GOT3 (cell line): ENCODE measurements at regions not wholly inside any gene's neighbourhood (a gene's known extent, or its start where the extent isn't known, plus 50 kb on each side); places are given as distances from the start of the nearest gene placed in this dataset.
"Not testable (repeated sequence)": the region's sequence is repeated elsewhere in the genome, so short reads cannot be mapped to it uniquely, and the experiment has no call there.

Source experiments
- DNase-seq: peaks from one replicate; lab custom pipeline; 2025; ENCODE audit warnings: mixed read lengths; lab: John Stamatoyannopoulos, UW

- DNase-seq, result no peak
These were observed 568.9 kb upstream of the ANKRD30A start for GRCh38 chr10:36556468-36556867.

GRCh38 chr10:36555036-36555435 lies 570.4 kb upstream of the ANKRD30A start:
- no peak for DNase-seq

- no peak for DNase-seq
These were observed 577.4 kb upstream of the ANKRD30A start for GRCh38 chr10:36547965-36548364.

GRCh38 chr10:36542493-36542892 lies 582.9 kb upstream of the ANKRD30A start:
- DNase-seq, result no peak

GRCh38 chr10:36540611-36541010 lies 584.8 kb upstream of the ANKRD30A start:
- no peak for DNase-seq

- DNase-seq, result no peak
These were observed 586.3 kb upstream of the ANKRD30A start for GRCh38 chr10:36538953-36539586.

- no peak for DNase-seq
These were observed 590.9 kb upstream of the ANKRD30A start for GRCh38 chr10:36534471-36535002.

GRCh38 chr10:36533861-36534260 lies 591.5 kb upstream of the ANKRD30A start:
- DNase-seq, result no peak

GRCh38 chr10:36533316-36533715 lies 592.1 kb upstream of the ANKRD30A start:
- no peak for DNase-seq

- DNase-seq, result no peak
These were observed 593.8 kb upstream of the ANKRD30A start for GRCh38 chr10:36531621-36532020.

- no peak for DNase-seq
These were observed 599.4 kb upstream of the ANKRD30A start for GRCh38 chr10:36526033-36526432.

GRCh38 chr10:36524126-36524525 lies 601.3 kb upstream of the ANKRD30A start:
- DNase-seq, result not testable (repeated sequence)

- DNase-seq, result no peak
These were observed 605.5 kb upstream of the ANKRD30A start for GRCh38 chr10:36519909-36520308.

- no peak for DNase-seq
These were observed 609.1 kb upstream of the ANKRD30A start for GRCh38 chr10:36516281-36516680.

- no peak for DNase-seq
These were observed 610.1 kb upstream of the ANKRD30A start for GRCh38 chr10:36515319-36515718.

GRCh38 chr10:36507715-36508114 lies 617.7 kb upstream of the ANKRD30A start:
- DNase-seq, result no peak

GRCh38 chr10:36506697-36507496 lies 618.5 kb upstream of the ANKRD30A start:
- no peak for DNase-seq

- DNase-seq, result no peak
These were observed 619.1 kb upstream of the ANKRD30A start for GRCh38 chr10:36506261-36506660.

GRCh38 chr10:36504758-36505157 lies 620.6 kb upstream of the ANKRD30A start:
- no peak for DNase-seq

- DNase-seq, result no peak
These were observed 625.1 kb upstream of the ANKRD30A start for GRCh38 chr10:36500266-36500665.

- no peak for DNase-seq
These were observed 625.7 kb upstream of the ANKRD30A start for GRCh38 chr10:36499693-36500092.

- DNase-seq, result no peak
These were observed 628.6 kb upstream of the ANKRD30A start for GRCh38 chr10:36496758-36497157.

- no peak for DNase-seq
These were observed 631.0 kb upstream of the ANKRD30A start for GRCh38 chr10:36494371-36494770.
